ENCODE measurements at regions not wholly inside any gene's neighbourhood (a gene's known extent, or its start where the extent isn't known, plus 50 kb on each side); places are given as distances from the start of the nearest gene placed in this dataset.
"Not testable (repeated sequence)": the region's sequence is repeated elsewhere in the genome, so short reads cannot be mapped to it uniquely, and the experiment has no call there.

GRCh38 chr5:51208296-51208695 is 175.0 kb upstream of the ISL1 start:
- no peak overlapping the region for H3K4me3 ChIP-seq (ENCODE audit: low read depth, low read length)
- no peak for DNase-seq (ENCODE audit: low read depth, low spot score)
- ChIA-PET CTCF (no interaction called here), POLR2A (no interaction called here)
- no peak for TF ChIP-seq CTCF (IDR thresholded peaks at IDR 0.05; ENCODE audit: insufficient read depth, low read length, missing control alignments)

GRCh38 chr5:51214746-51215145 is 168.5 kb upstream of the ISL1 start:
- no peak overlapping the region for H3K4me3 ChIP-seq (ENCODE audit: low read depth, low read length)
- ChIA-PET POLR2A (no interaction called here), CTCF (no interaction called here)
- DNase-seq (ENCODE audit: low read depth, low spot score), result no peak
- TF ChIP-seq CTCF (IDR thresholded peaks at IDR 0.05; ENCODE audit: insufficient read depth, low read length, missing control alignments), result no peak

- no peak for DNase-seq (ENCODE audit: low read depth, low spot score)
- POLR2A ChIA-PET, result no interaction called here
- H3K4me3 ChIP-seq (ENCODE audit: low read depth, low read length), result no peak overlapping the region
- CTCF ChIA-PET, result no interaction called here
- no peak for TF ChIP-seq CTCF (IDR thresholded peaks at IDR 0.05; ENCODE audit: insufficient read depth, low read length, missing control alignments)
These were observed 157.2 kb upstream of the ISL1 start for GRCh38 chr5:51225789-51226742.

GRCh38 chr5:51227963-51228470 is 155.2 kb upstream of the ISL1 start:
- POLR2A ChIA-PET, result no interaction called here
- no peak for DNase-seq (ENCODE audit: low read depth, low spot score)
- no peak overlapping the region for H3K4me3 ChIP-seq (ENCODE audit: low read depth, low read length)
- no peak for TF ChIP-seq CTCF (IDR thresholded peaks at IDR 0.05; ENCODE audit: insufficient read depth, low read length, missing control alignments)
- CTCF ChIA-PET, result no interaction called here

GRCh38 chr5:51230336-51230735 is 152.9 kb upstream of the ISL1 start:
- no peak for DNase-seq (ENCODE audit: low read depth, low spot score)
- CTCF ChIA-PET, result no interaction called here
- POLR2A ChIA-PET, result no interaction called here
- TF ChIP-seq CTCF (IDR thresholded peaks at IDR 0.05; ENCODE audit: insufficient read depth, low read length, missing control alignments), result no peak
- no peak overlapping the region for H3K4me3 ChIP-seq (ENCODE audit: low read depth, low read length)

GRCh38 chr5:51242456-51242855 is 140.8 kb upstream of the ISL1 start:
- TF ChIP-seq CTCF (IDR thresholded peaks at IDR 0.05; ENCODE audit: insufficient read depth, low read length, missing control alignments), result no peak
- ChIA-PET CTCF (no interaction called here), POLR2A (no interaction called here)
- no peak overlapping the region for H3K4me3 ChIP-seq (ENCODE audit: low read depth, low read length)
- DNase-seq (ENCODE audit: low read depth, low spot score), result no peak

- H3K4me3 ChIP-seq (ENCODE audit: low read depth, low read length); CTCF ChIA-PET; DNase-seq (ENCODE audit: low read depth, low spot score); POLR2A ChIA-PET: not testable (repeated sequence)
These were observed 132.3 kb upstream of the ISL1 start for GRCh38 chr5:51250957-51251356.

Data from AG04449 (cell line).